ENCODE measurements at regions not wholly inside any gene's neighbourhood (a gene's known extent, or its start where the extent isn't known, plus 50 kb on each side); places are given as distances from the start of the nearest gene placed in this dataset.

GRCh38 chr3:171949554-171949953, 89.8 kb upstream of the FNDC3B start:
- H3K36me3 ChIP-seq, result no peaks in the 10 kb centered on the region
- H3K27ac ChIP-seq, result no peak overlapping the region
- H3K9me3 ChIP-seq, result no peaks in the 10 kb centered on the region
- intact Hi-C loops (cut with DNase I), result no loop called here
- no peaks in the 10 kb centered on the region for H3K4me1 ChIP-seq
- H3K27me3 ChIP-seq, result no peaks in the 10 kb centered on the region
- DNase-seq (no peak), ATAC-seq (peak in 1 of 4 donors; percentile 24)
- TF ChIP-seq POLR2A (IDR thresholded peaks at IDR 0.05), result no peak
- no peak for TF ChIP-seq CTCF (IDR thresholded peaks at IDR 0.05)
- WGBS (ENCODE audit: insufficient coverage, low coverage, low lambda C conversion rate, missing lambda C conversion rate), result 75% methylated on average over 1 of the region's 1 CpG
- no peak overlapping the region for H3K4me3 ChIP-seq

- H3K27ac ChIP-seq, result no peak overlapping the region
- no peaks in the 10 kb centered on the region for H3K9me3 ChIP-seq
- 43% methylated on average over 1 of the region's 1 CpG for WGBS (ENCODE audit: insufficient coverage, low coverage, low lambda C conversion rate, missing lambda C conversion rate)
- H3K27me3 ChIP-seq, result no peaks in the 10 kb centered on the region
- intact Hi-C loops (cut with DNase I), result loop anchor here in 1 of 2 donors (10.0 kb wide), 1 partner anchor 46 kb away; no protein-coding TSS in a partner anchor
- no peak overlapping the region for H3K4me3 ChIP-seq
- H3K4me1 ChIP-seq, result no peaks in the 10 kb centered on the region
- no peak for DNase-seq
- H3K36me3 ChIP-seq, result no peaks in the 10 kb centered on the region
- peak in 1 of 4 donors; percentile 78 for ATAC-seq
- no peak for TF ChIP-seq CTCF (IDR thresholded peaks at IDR 0.05)
- TF ChIP-seq POLR2A (IDR thresholded peaks at IDR 0.05), result no peak
These were observed 89.0 kb upstream of the FNDC3B start for GRCh38 chr3:171950373-171950772.

GRCh38 chr3:171951597-171951996, 87.8 kb upstream of the FNDC3B start:
- Histone ChIP-seq H3K4me1 (no peaks in the 10 kb centered on the region), H3K27me3 (no peaks in the 10 kb centered on the region), H3K27ac (no peak overlapping the region), H3K9me3 (no peaks in the 10 kb centered on the region), H3K36me3 (no peaks in the 10 kb centered on the region), H3K4me3 (no peak overlapping the region)
- WGBS (ENCODE audit: insufficient coverage, low coverage, low lambda C conversion rate, missing lambda C conversion rate), result 78% methylated on average over 1 of the region's 1 CpG
- ATAC-seq (no peak), DNase-seq (no peak)
- no peak for TF ChIP-seq CTCF (IDR thresholded peaks at IDR 0.05)
- no peak for TF ChIP-seq POLR2A (IDR thresholded peaks at IDR 0.05)
- intact Hi-C loops (cut with DNase I), result loop anchor here in 1 of 2 donors (10.0 kb wide), 1 partner anchor 47 kb away; no protein-coding TSS in a partner anchor

- Histone ChIP-seq H3K36me3 (no peaks in the 10 kb centered on the region), H3K4me1 (no peaks in the 10 kb centered on the region), H3K4me3 (no peak overlapping the region), H3K9me3 (no peaks in the 10 kb centered on the region), H3K27me3 (no peaks in the 10 kb centered on the region), H3K27ac (no peak overlapping the region)
- 85% methylated on average over 7 of the region's 7 CpGs for WGBS (ENCODE audit: insufficient coverage, low coverage, low lambda C conversion rate, missing lambda C conversion rate)
- TF ChIP-seq CTCF (IDR thresholded peaks at IDR 0.05) (no peak), POLR2A (IDR thresholded peaks at IDR 0.05) (no peak)
- ATAC-seq (peak in 1 of 4 donors; percentile 51), DNase-seq (no peak)
- intact Hi-C loops (cut with DNase I), result loop anchor here in 1 of 2 donors (10.0 kb wide), 1 partner anchor 49 kb away; no protein-coding TSS in a partner anchor
These were observed 85.9 kb upstream of the FNDC3B start for GRCh38 chr3:171953301-171954022.
